Fibroblast of the aortic adventitia (primary cell): ENCODE measurements at regions not wholly inside any gene's neighbourhood (a gene's known extent, or its start where the extent isn't known, plus 50 kb on each side); places are given as distances from the start of the nearest gene placed in this dataset.

Experiments
- DNase-seq: peaks from one replicate; pipeline ENCODE4 v3.0.0-alpha.2; 2010; ENCODE audit warnings: low read depth
- H3K4me3 ChIP-seq: 2 replicates; pipeline ENCODE4 v1.5.1; 2011; ENCODE audit warnings: low read depth, mild to moderate bottlenecking, control low read depth, low read length, moderate library complexity
- CTCF ChIP-seq: IDR thresholded peaks from 2 replicates; pipeline ENCODE4 v1.5.1; 2011; ENCODE audit warnings: mild to moderate bottlenecking, low read length, control low read depth, inconsistent platforms; ENCODE audit not compliant: insufficient read depth

DNA sequence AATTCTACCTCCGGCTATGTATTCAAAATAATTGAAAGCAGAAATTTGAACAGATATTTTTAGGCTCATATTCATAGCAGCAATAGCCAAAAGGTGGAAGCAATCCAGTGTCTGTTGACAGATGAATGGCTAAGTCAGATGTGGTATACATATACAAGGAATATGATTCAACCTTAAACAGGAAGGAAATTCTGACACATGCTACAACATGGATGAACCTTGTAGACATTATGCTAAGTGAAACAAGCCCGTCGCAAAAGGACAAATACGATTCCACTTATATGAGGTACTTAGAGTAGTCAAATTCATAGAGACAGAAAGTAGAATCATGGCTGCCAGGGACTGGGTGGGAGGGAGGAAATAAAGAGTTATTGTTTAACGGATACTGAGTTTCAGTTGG is 331.6 kb downstream of the PCNX1 start:
- TF ChIP-seq CTCF = no peak
- H3K4me3 ChIP-seq = no peak overlapping the region
- DNase-seq = no peak

- no peak overlapping the region for H3K4me3 ChIP-seq
- no peak for TF ChIP-seq CTCF
- DNase-seq = no peak
These were observed 332.9 kb downstream of the PCNX1 start for GRCh38 chr14:71240171-71240570.

GRCh38 chr14:71240866-71241520 is 333.7 kb downstream of the PCNX1 start:
- peak; percentile 69 for DNase-seq
- H3K4me3 ChIP-seq = no peak overlapping the region
- no peak for TF ChIP-seq CTCF

DNA sequence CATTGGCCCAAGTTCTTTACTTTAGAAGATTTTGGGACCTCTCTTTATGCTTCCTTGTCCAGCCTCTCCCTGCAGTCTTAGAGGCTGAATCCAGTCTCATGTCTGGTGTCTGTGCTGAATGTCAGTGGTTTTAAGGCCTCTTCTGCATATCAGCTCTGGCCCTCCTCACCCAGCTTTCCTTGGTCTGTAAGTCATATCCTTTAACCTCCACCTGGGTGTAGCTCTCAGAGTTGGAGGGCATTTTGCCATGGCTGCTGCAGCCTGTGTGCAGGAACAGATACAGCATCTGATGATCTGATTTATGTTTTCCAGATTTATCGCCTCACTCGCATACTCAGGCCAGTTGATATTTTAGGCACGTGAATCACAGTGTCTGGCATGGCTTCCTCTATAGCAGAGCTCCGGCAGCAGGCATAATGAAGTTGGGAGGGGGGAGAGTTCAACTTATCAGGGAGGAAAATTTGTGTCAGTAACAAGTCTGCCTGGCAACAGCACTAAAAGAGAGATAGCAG is 335.0 kb downstream of the PCNX1 start:
- peak; percentile 91 for DNase-seq
- H3K4me3 ChIP-seq = no peak overlapping the region
- TF ChIP-seq CTCF = no peak

DNA sequence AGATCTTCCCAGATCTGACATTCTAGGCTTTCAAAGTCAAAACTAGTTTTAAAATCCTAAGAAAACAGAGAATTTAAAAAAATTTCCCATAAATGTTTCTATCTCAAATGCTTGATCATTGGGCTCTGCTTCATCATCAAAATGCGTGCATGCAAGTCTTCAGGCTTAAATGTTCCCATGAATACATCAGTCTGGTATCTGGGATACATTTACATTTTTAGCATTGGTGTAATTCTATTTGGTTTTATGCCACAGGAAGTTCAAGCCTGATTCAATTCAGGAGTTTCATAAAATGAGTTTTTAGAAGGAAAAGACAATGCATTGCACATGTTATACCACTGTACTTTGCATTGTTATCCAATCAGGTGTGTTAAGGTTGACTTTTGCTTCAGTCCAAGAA is 336.4 kb downstream of the PCNX1 start:
- TF ChIP-seq CTCF = no peak
- no peak overlapping the region for H3K4me3 ChIP-seq
- DNase-seq = peak; percentile 80

- H3K4me3 ChIP-seq = no peak overlapping the region
- DNase-seq = peak; percentile 54
- no peak for TF ChIP-seq CTCF
These were observed 337.1 kb downstream of the PCNX1 start for GRCh38 chr14:71244341-71244740.
